Neural progenitor cell (in vitro differentiated cells): ENCODE measurements at regions not wholly inside any gene's neighbourhood (a gene's known extent, or its start where the extent isn't known, plus 50 kb on each side); places are given as distances from the start of the nearest gene placed in this dataset.

ENCODE experiments used
- DNase-seq: peaks from one replicate; pipeline ENCODE4 v3.0.0-alpha.2; 2016; ENCODE audit warnings: low spot score
- H2AFZ ChIP-seq: fragments of 200-600 bp; sonication (generic); replicated peaks from 2 replicates; pipeline ENCODE4 v1.6.1; 2016; ENCODE audit warnings: antibody characterized with exemption
- H3F3A ChIP-seq: fragments of 200-600 bp; sonication (generic); 2 replicates; pipeline ENCODE4 v1.6.1; 2016; ENCODE audit warnings: antibody characterized with exemption, low read depth
- H3K27ac ChIP-seq: fragments of 200-600 bp; sonication (generic); 2 replicates; pipeline ENCODE4 v1.5.1; 2016; ENCODE audit warnings: mild to moderate bottlenecking
- H3K27me3 ChIP-seq: fragments of 200-600 bp; sonication (generic); 2 replicates; pipeline ENCODE4 v1.6.1; 2016; ENCODE audit warnings: mild to moderate bottlenecking, moderate library complexity
- H3K36me3 ChIP-seq: fragments of 200-600 bp; sonication (generic); 2 replicates; pipeline ENCODE4 v1.5.1; 2016
- H3K4me1 ChIP-seq: fragments of 200-600 bp; sonication (generic); 2 replicates; pipeline ENCODE4 v1.6.1; 2016; ENCODE audit warnings: mixed run types
- H3K4me2 ChIP-seq: fragments of 200-600 bp; sonication (generic); 2 replicates; pipeline ENCODE4 v1.6.1; 2016
- H3K4me3 ChIP-seq: fragments of 200-600 bp; sonication (generic); 2 replicates; pipeline ENCODE4 v1.5.1; 2016
- H3K79me2 ChIP-seq: fragments of 200-600 bp; sonication (generic); 2 replicates; pipeline ENCODE4 v1.6.1; 2016; ENCODE audit warnings: low read depth
- H3K9ac ChIP-seq: fragments of 200-600 bp; sonication (generic); 2 replicates; pipeline ENCODE4 v1.6.1; 2016
- H3K9me3 ChIP-seq: fragments of 200-600 bp; sonication (generic); 2 replicates; pipeline ENCODE4 v1.5.1; 2016; ENCODE audit warnings: low read depth
- H4K20me1 ChIP-seq: fragments of 200-600 bp; sonication (generic); 2 replicates; pipeline ENCODE4 v1.6.1; 2016; ENCODE audit warnings: low read depth
- H3K27ac Mint-ChIP-seq: 3 replicates; pipeline ENCODE4 v1.8.0; 2021; ENCODE audit warnings: mixed read lengths
- H3K27me3 Mint-ChIP-seq: 2 replicates; pipeline ENCODE4 v1.8.0; 2022; ENCODE audit warnings: low read depth, mild to moderate bottlenecking, inconsistent platforms, moderate library complexity, mixed read lengths; ENCODE audit not compliant: insufficient read depth
- H3K36me3 Mint-ChIP-seq: 3 replicates; pipeline ENCODE4 v1.8.0; 2021; ENCODE audit warnings: mixed read lengths
- H3K4me1 Mint-ChIP-seq: 3 replicates; pipeline ENCODE4 v1.8.0; 2021; ENCODE audit warnings: mixed read lengths
- H3K4me3 Mint-ChIP-seq: 3 replicates; pipeline ENCODE4 v1.8.0; 2021; ENCODE audit warnings: mild to moderate bottlenecking, moderate library complexity, mixed read lengths
- H3K9me3 Mint-ChIP-seq: 3 replicates; pipeline ENCODE4 v1.8.0; 2020; ENCODE audit warnings: mixed read lengths
- CTCF ChIP-seq: fragments of 200-600 bp; sonication (generic); IDR thresholded peaks from 2 replicates; pipeline ENCODE4 v1.5.1; 2017; ENCODE audit warnings: antibody characterized with exemption, mild to moderate bottlenecking
- EZH2 ChIP-seq: fragments of 200-600 bp; sonication (generic); IDR thresholded peaks from 2 replicates; pipeline ENCODE4 v1.6.1; 2017; ENCODE audit warnings: antibody characterized with exemption, mild to moderate bottlenecking, moderate library complexity
- EZH2phosphoT487 ChIP-seq: fragments of 200-600 bp; sonication (generic); IDR thresholded peaks from 2 replicates; pipeline ENCODE4 v1.6.1; 2017; ENCODE audit warnings: antibody characterized with exemption

DNA sequence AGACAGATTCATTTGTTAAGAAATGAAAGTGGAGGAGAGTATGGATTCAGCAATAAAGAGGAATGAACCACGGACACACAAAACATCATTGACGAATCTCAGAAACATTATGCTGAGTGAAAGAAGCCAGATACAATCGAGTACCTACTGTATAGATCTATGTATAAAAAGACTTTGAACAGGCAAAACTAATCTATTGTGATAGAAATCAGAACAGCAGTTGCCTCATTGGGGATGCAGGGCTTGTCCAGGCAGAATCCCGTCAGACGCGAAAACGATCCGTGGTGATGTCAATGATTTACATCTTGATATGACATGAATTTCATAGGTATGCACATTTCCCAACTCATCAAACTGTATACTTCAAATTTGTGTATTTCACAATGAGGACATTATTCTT lies 265.2 kb downstream of the CBLN4 start:
- Histone ChIP-seq H4K20me1 (no peaks in the 10 kb centered on the region), H3K4me1 (no peaks in the 10 kb centered on the region), H3K4me2 (no peak overlapping the region), H3K9ac (no peak overlapping the region), H3K27me3 (no peaks in the 10 kb centered on the region), H3K79me2 (no peaks in the 10 kb centered on the region), H3K4me3 (no peak overlapping the region), H3K9me3 (no peaks in the 10 kb centered on the region), H3K36me3 (no peaks in the 10 kb centered on the region), H3F3A (no peaks in the 10 kb centered on the region), H2AFZ (no peak overlapping the region), H3K27ac (no peak overlapping the region)
- no peak overlapping the region for H3K4me3 Mint-ChIP-seq
- no peak overlapping the region for H3K27ac Mint-ChIP-seq
- H3K4me1 Mint-ChIP-seq: no peaks in the 10 kb centered on the region
- H3K9me3 Mint-ChIP-seq: no peaks in the 10 kb centered on the region
- no peaks in the 10 kb centered on the region for H3K27me3 Mint-ChIP-seq
- H3K36me3 Mint-ChIP-seq: no peaks in the 10 kb centered on the region
- TF ChIP-seq EZH2phosphoT487 (no peak), EZH2 (no peak), CTCF (no peak)
- DNase-seq: no peak

DNA sequence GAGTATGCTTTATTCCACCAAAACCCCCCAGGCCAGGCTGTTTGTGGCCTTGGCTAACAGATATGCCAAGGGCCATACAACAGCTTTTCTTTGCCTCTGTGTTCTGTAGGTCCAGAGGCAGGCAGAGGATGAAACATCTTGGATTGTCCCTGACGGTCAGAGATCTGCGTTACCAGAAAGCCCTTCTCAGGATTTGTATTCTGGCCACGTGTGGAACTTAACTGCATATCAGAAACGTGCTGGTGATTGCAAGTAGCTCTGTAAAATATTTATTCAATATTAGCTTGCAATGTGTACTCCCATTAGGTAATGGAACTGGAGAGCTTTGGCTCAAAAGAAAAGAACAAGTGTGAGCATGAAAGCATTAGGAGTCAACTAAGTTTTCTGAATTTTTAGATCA lies 275.0 kb downstream of the CBLN4 start:
- peaks cover 2% of the 10 kb centered on the region for H3K27me3 Mint-ChIP-seq
- H3K4me1 Mint-ChIP-seq: no peaks in the 10 kb centered on the region
- no peaks in the 10 kb centered on the region for H3K27me3 ChIP-seq
- no peaks in the 10 kb centered on the region for H3F3A ChIP-seq
- H3K4me3 ChIP-seq: no peak overlapping the region
- TF ChIP-seq EZH2: no peak
- TF ChIP-seq CTCF: no peak
- no peak for TF ChIP-seq EZH2phosphoT487
- no peak overlapping the region for H3K27ac ChIP-seq
- no peaks in the 10 kb centered on the region for H3K4me1 ChIP-seq
- H3K9ac ChIP-seq: no peak overlapping the region
- H3K36me3 Mint-ChIP-seq: no peaks in the 10 kb centered on the region
- no peak for DNase-seq
- no peak overlapping the region for H2AFZ ChIP-seq
- no peak overlapping the region for H3K4me2 ChIP-seq
- H3K36me3 ChIP-seq: no peaks in the 10 kb centered on the region
- H3K4me3 Mint-ChIP-seq: no peak overlapping the region
- H4K20me1 ChIP-seq: no peaks in the 10 kb centered on the region
- no peaks in the 10 kb centered on the region for H3K9me3 Mint-ChIP-seq
- H3K79me2 ChIP-seq: no peaks in the 10 kb centered on the region
- no peak overlapping the region for H3K27ac Mint-ChIP-seq
- H3K9me3 ChIP-seq: no peaks in the 10 kb centered on the region

DNA sequence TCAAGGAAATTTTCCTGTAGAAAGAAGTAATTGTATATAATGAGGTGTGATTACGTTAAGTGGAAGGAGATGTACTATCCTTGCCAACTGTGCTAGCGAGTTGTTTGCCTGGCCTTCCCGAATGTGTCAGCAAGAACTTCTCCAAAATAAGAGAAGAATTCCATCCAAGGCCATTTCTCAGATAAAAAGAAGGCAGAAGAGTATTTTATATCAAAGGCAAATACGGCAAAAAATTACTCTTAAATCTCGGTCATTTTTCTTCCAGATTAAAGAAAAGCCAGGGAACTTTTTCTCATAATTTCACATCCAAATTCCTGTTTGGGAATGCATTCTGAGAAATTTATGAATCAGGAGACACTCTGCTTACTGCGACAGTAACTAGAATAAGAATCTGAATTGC lies 290.6 kb downstream of the CBLN4 start:
- H3K4me3 ChIP-seq: no peak overlapping the region
- Mint-ChIP-seq H3K27me3 (peaks cover 2% of the 10 kb centered on the region), H3K27ac (no peak overlapping the region), H3K36me3 (no peaks in the 10 kb centered on the region), H3K9me3 (no peaks in the 10 kb centered on the region), H3K4me3 (no peak overlapping the region), H3K4me1 (no peaks in the 10 kb centered on the region)
- H3K79me2 ChIP-seq: no peaks in the 10 kb centered on the region
- TF ChIP-seq EZH2phosphoT487 (no peak), CTCF (no peak), EZH2 (no peak)
- no peaks in the 10 kb centered on the region for H3K9me3 ChIP-seq
- DNase-seq: no peak
- no peak overlapping the region for H3K27ac ChIP-seq
- H2AFZ ChIP-seq: no peak overlapping the region
- no peaks in the 10 kb centered on the region for H3K36me3 ChIP-seq
- H3F3A ChIP-seq: no peaks in the 10 kb centered on the region
- H3K27me3 ChIP-seq: no peaks in the 10 kb centered on the region
- H3K4me1 ChIP-seq: no peaks in the 10 kb centered on the region
- no peak overlapping the region for H3K4me2 ChIP-seq
- H4K20me1 ChIP-seq: no peaks in the 10 kb centered on the region
- H3K9ac ChIP-seq: no peak overlapping the region

- Histone ChIP-seq H3K9me3 (no peaks in the 10 kb centered on the region), H3K36me3 (no peaks in the 10 kb centered on the region), H3K4me1 (no peaks in the 10 kb centered on the region), H3K4me3 (no peak overlapping the region), H3K9ac (no peak overlapping the region), H3K27ac (no peak overlapping the region), H3K27me3 (no peaks in the 10 kb centered on the region), H3K79me2 (no peaks in the 10 kb centered on the region), H3K4me2 (no peak overlapping the region), H3F3A (no peaks in the 10 kb centered on the region), H2AFZ (no peak overlapping the region), H4K20me1 (no peaks in the 10 kb centered on the region)
- no peak for DNase-seq
- no peaks in the 10 kb centered on the region for H3K36me3 Mint-ChIP-seq
- no peak for TF ChIP-seq EZH2
- TF ChIP-seq EZH2phosphoT487: no peak
- TF ChIP-seq CTCF: no peak
- H3K4me3 Mint-ChIP-seq: no peak overlapping the region
- peaks cover 2% of the 10 kb centered on the region for H3K27me3 Mint-ChIP-seq
- H3K9me3 Mint-ChIP-seq: no peaks in the 10 kb centered on the region
- no peak overlapping the region for H3K27ac Mint-ChIP-seq
- no peaks in the 10 kb centered on the region for H3K4me1 Mint-ChIP-seq
These were observed 291.2 kb downstream of the CBLN4 start for GRCh38 chr20:55714082-55714481.
